ENCODE measurements at regions not wholly inside any gene's neighbourhood (a gene's known extent, or its start where the extent isn't known, plus 50 kb on each side); places are given as distances from the start of the nearest gene placed in this dataset.

GRCh38 chr9:28616310-28616709, 1043.0 kb upstream of the C9orf72 start:
- TF ChIP-seq CTCF (IDR thresholded peaks at IDR 0.05; ENCODE audit: low read length): no peak
- TF ChIP-seq EZH2 (optimal IDR thresholded peaks at IDR 0.05; ENCODE audit: low read depth, low read length): no peak
- TF ChIP-seq EZH2phosphoT487 (IDR thresholded peaks at IDR 0.05; ENCODE audit: low read length): no peak
